SU-DHL-6 (cell line): ENCODE measurements at regions not wholly inside any gene's neighbourhood (a gene's known extent, or its start where the extent isn't known, plus 50 kb on each side); places are given as distances from the start of the nearest gene placed in this dataset.

Source experiments
- H2AFZ ChIP-seq: fragments of 200-600 bp; sonication (generic); 2 replicates; pipeline ENCODE4 v1.6.1; 2014; ENCODE audit warnings: low read depth, mild to moderate bottlenecking, moderate library complexity, mixed read lengths, antibody characterized with exemption, low read length; ENCODE audit not compliant: severe bottlenecking
- H3F3A ChIP-seq: fragments of 200-600 bp; shearing (Covaris generic); 2 replicates; pipeline ENCODE4 v1.6.0; 2016; ENCODE audit warnings: antibody characterized with exemption, mild to moderate bottlenecking; ENCODE audit not compliant: insufficient read depth
- H3K27ac ChIP-seq: fragments of 200-600 bp; sonication (generic); 2 replicates; pipeline ENCODE4 v1.5.1; 2016; ENCODE audit warnings: low read depth, mild to moderate bottlenecking, low read length, moderate library complexity, mixed read lengths
- H3K27me3 ChIP-seq: fragments of 200-600 bp; sonication (generic), shearing (Covaris generic); 2 replicates; pipeline ENCODE4 v1.6.0; 2014; ENCODE audit warnings: mild to moderate bottlenecking, low read length
- H3K36me3 ChIP-seq: fragments of 200-600 bp; sonication (generic); 2 replicates; pipeline ENCODE4 v1.6.1; 2014; ENCODE audit warnings: mild to moderate bottlenecking, low read length, mixed read lengths
- H3K4me2 ChIP-seq: fragments of 300-600, 200-600 bp; shearing (Covaris generic), sonication (generic); 2 replicates; pipeline ENCODE4 v1.6.0; 2014; ENCODE audit warnings: low read length, low read depth, mild to moderate bottlenecking; ENCODE audit not compliant: poor library complexity, severe bottlenecking
- H3K4me3 ChIP-seq: fragments of 200-600 bp; sonication (generic); 2 replicates; pipeline ENCODE4 v1.5.1; 2014; ENCODE audit warnings: antibody characterized with exemption, low read length, mild to moderate bottlenecking, mixed read lengths; ENCODE audit not compliant: insufficient read depth, poor library complexity, severe bottlenecking
- H3K79me2 ChIP-seq: fragments of 200-600 bp; sonication (generic); 2 replicates; pipeline ENCODE4 v1.6.1; 2014; ENCODE audit warnings: mild to moderate bottlenecking, low read length, moderate library complexity; ENCODE audit not compliant: insufficient read depth
- H3K9ac ChIP-seq: fragments of 200-600 bp; sonication (generic); 2 replicates; pipeline ENCODE4 v1.7.0; 2014; ENCODE audit warnings: mild to moderate bottlenecking, low read length
- H3K9me2 ChIP-seq: fragments of 200-600 bp; sonication (generic); replicated peaks from 2 replicates; pipeline ENCODE4 v1.6.1; 2014; ENCODE audit warnings: low read length; ENCODE audit not compliant: insufficient read depth
- H3K9me3 ChIP-seq: fragments of 200-600 bp; sonication (generic); 2 replicates; pipeline ENCODE4 v1.6.1; 2014; ENCODE audit warnings: low read length, mixed read lengths; ENCODE audit not compliant: insufficient read depth
- H4K20me1 ChIP-seq: fragments of 200-600 bp; sonication (generic); 2 replicates; pipeline ENCODE4 v1.6.1; 2014; ENCODE audit warnings: low read depth, mild to moderate bottlenecking, antibody characterized with exemption, low read length, moderate library complexity, mixed read lengths
- CTCF ChIP-seq: fragments of 200-600 bp; sonication (generic); IDR thresholded peaks from one replicate; pipeline ENCODE4 v1.5.1; 2017; ENCODE audit warnings: antibody characterized with exemption, mild to moderate bottlenecking, low read length, moderate library complexity; ENCODE audit not compliant: insufficient read depth, poor library complexity, severe bottlenecking
- EZH2phosphoT487 ChIP-seq: fragments of 200-600 bp; sonication (generic), shearing (Covaris generic); conservative IDR thresholded peaks from 2 replicates; pipeline ENCODE4 v1.6.1; 2018; ENCODE audit warnings: mild to moderate bottlenecking, antibody characterized with exemption, low read length, moderate library complexity, mixed read lengths

- Histone ChIP-seq H3K36me3 (no peaks in the 10 kb centered on the region), H3K27me3 (no peaks in the 10 kb centered on the region), H3K4me2 (no peak overlapping the region), H3K4me3 (no peak overlapping the region), H3K9ac (no peak overlapping the region), H3K9me3 (no peaks in the 10 kb centered on the region), H4K20me1 (no peaks in the 10 kb centered on the region), H3K9me2 (no peaks in the 10 kb centered on the region), H3F3A (no peaks in the 10 kb centered on the region), H3K27ac (no peak overlapping the region), H3K79me2 (no peaks in the 10 kb centered on the region), H2AFZ (no peak overlapping the region)
- TF ChIP-seq CTCF: no peak
- TF ChIP-seq EZH2phosphoT487: no peak
These were observed 110.3 kb downstream of the SLC25A47 start for GRCh38 chr14:100433428-100433814.

GRCh38 chr14:100434033-100434601, 111.0 kb downstream of the SLC25A47 start:
- Histone ChIP-seq H3K9me2 (no peaks in the 10 kb centered on the region), H3K27me3 (no peaks in the 10 kb centered on the region), H3K9ac (no peak overlapping the region), H3K79me2 (no peaks in the 10 kb centered on the region), H3F3A (no peaks in the 10 kb centered on the region), H4K20me1 (no peaks in the 10 kb centered on the region), H3K27ac (no peak overlapping the region), H3K36me3 (no peaks in the 10 kb centered on the region), H3K4me2 (no peak overlapping the region), H2AFZ (no peak overlapping the region), H3K4me3 (no peak overlapping the region), H3K9me3 (no peaks in the 10 kb centered on the region)
- TF ChIP-seq EZH2phosphoT487 (no peak), CTCF (no peak)

GRCh38 chr14:100434911-100435438, 111.8 kb downstream of the SLC25A47 start:
- no peaks in the 10 kb centered on the region for H3F3A ChIP-seq
- H3K9me2 ChIP-seq: no peaks in the 10 kb centered on the region
- TF ChIP-seq CTCF (no peak), EZH2phosphoT487 (no peak)
- H3K79me2 ChIP-seq: no peaks in the 10 kb centered on the region
- H3K9ac ChIP-seq: no peak overlapping the region
- H2AFZ ChIP-seq: no peak overlapping the region
- H3K36me3 ChIP-seq: no peaks in the 10 kb centered on the region
- H3K9me3 ChIP-seq: no peaks in the 10 kb centered on the region
- H3K27ac ChIP-seq: no peak overlapping the region
- H3K4me2 ChIP-seq: no peak overlapping the region
- no peaks in the 10 kb centered on the region for H4K20me1 ChIP-seq
- no peak overlapping the region for H3K4me3 ChIP-seq
- no peaks in the 10 kb centered on the region for H3K27me3 ChIP-seq
